HG02678 (cell line): ENCODE measurements at regions not wholly inside any gene's neighbourhood (a gene's known extent, or its start where the extent isn't known, plus 50 kb on each side); places are given as distances from the start of the nearest gene placed in this dataset.

ENCODE experiments used
- ATAC-seq: cut with Tn5 transposase; IDR thresholded peaks from one replicate; pipeline ENCODE4 v1.9.1; 2021; ENCODE audit warnings: mild to moderate bottlenecking, moderate library complexity; ENCODE audit not compliant: unreplicated experiment

GRCh38 chr10:131444286-131444685 is 132.8 kb upstream of the TCERG1L start:
- ATAC-seq: no peak

GRCh38 chr10:131444862-131445461 is 133.4 kb upstream of the TCERG1L start:
- no peak for ATAC-seq

- ATAC-seq: no peak
These were observed 134.1 kb upstream of the TCERG1L start for GRCh38 chr10:131445623-131446022.

GRCh38 chr10:131446171-131446570 is 134.7 kb upstream of the TCERG1L start:
- ATAC-seq: no peak

GRCh38 chr10:131448171-131448570 is 136.7 kb upstream of the TCERG1L start:
- no peak for ATAC-seq

- ATAC-seq: no peak
These were observed 137.4 kb upstream of the TCERG1L start for GRCh38 chr10:131448883-131449282.

- no peak for ATAC-seq
These were observed 138.8 kb upstream of the TCERG1L start for GRCh38 chr10:131450216-131450765.

- no peak for ATAC-seq
These were observed 140.0 kb upstream of the TCERG1L start for GRCh38 chr10:131451407-131452015.

GRCh38 chr10:131452926-131453720 is 141.6 kb upstream of the TCERG1L start:
- ATAC-seq: no peak

- peak; percentile 56 for ATAC-seq
These were observed 142.5 kb upstream of the TCERG1L start for GRCh38 chr10:131453721-131454634.

- ATAC-seq: no peak
These were observed 144.9 kb upstream of the TCERG1L start for GRCh38 chr10:131456411-131456810.

- ATAC-seq: no peak
These were observed 149.6 kb upstream of the TCERG1L start for GRCh38 chr10:131461093-131461492.

- ATAC-seq: no peak
These were observed 153.3 kb upstream of the TCERG1L start for GRCh38 chr10:131464789-131465188.

GRCh38 chr10:131469551-131469950 is 158.0 kb upstream of the TCERG1L start:
- no peak for ATAC-seq

GRCh38 chr10:131473645-131474044 is 162.1 kb upstream of the TCERG1L start:
- ATAC-seq: no peak

- no peak for ATAC-seq
These were observed 162.9 kb upstream of the TCERG1L start for GRCh38 chr10:131474416-131474815.

GRCh38 chr10:131475043-131475442 is 163.5 kb upstream of the TCERG1L start:
- ATAC-seq: no peak

- no peak for ATAC-seq
These were observed 164.3 kb upstream of the TCERG1L start for GRCh38 chr10:131475803-131476202.

GRCh38 chr10:131477457-131478121 is 166.1 kb upstream of the TCERG1L start:
- no peak for ATAC-seq

- ATAC-seq: no peak
These were observed 167.0 kb upstream of the TCERG1L start for GRCh38 chr10:131478377-131478989.
